CD14-positive monocyte (primary cell): ENCODE measurements at regions not wholly inside any gene's neighbourhood (a gene's known extent, or its start where the extent isn't known, plus 50 kb on each side); places are given as distances from the start of the nearest gene placed in this dataset.
"Not testable (repeated sequence)": the region's sequence is repeated elsewhere in the genome, so short reads cannot be mapped to it uniquely, and the experiment has no call there.

Experiments
- DNase-seq, 3 donors: peaks; one replicate each; pipeline ENCODE4 v3.0.0-alpha.2; 2011 to 2022
- H2AFZ ChIP-seq: 2 replicates; pipeline ENCODE4 v1.6.0; 2012; ENCODE audit warnings: mild to moderate bottlenecking, low read depth, low read length, inconsistent platforms; ENCODE audit not compliant: insufficient read depth, poor library complexity, severe bottlenecking
- H3K27ac ChIP-seq, 2 donors: 1 replicate in 1 of 2; 2 replicates in 1 of 2; pipeline ENCODE4 v1.5.1; 2012 to 2013; ENCODE audit warnings: low read length in 2 of 2, control low read depth in 1 of 2, inconsistent platforms in 1 of 2, low read depth in 1 of 2, mild to moderate bottlenecking in 1 of 2
- H3K27me3 ChIP-seq, 2 donors: one replicate each; pipeline versions ENCODE4 v1.6.0 to v1.6.1; 2011 to 2013; ENCODE audit warnings: low read length in 2 of 2; ENCODE audit not compliant: control insufficient read depth in 2 of 2, insufficient read depth in 2 of 2
- H3K36me3 ChIP-seq, 2 donors: replicated peaks in 1 of 2; 1 replicate in 1 of 2; 2 replicates in 1 of 2; pipeline versions ENCODE4 v1.5.1 to v1.6.1; 2012 to 2013; ENCODE audit warnings: low read length in 2 of 2, control low read depth in 1 of 2, inconsistent platforms in 1 of 2, mild to moderate bottlenecking in 1 of 2; ENCODE audit not compliant: insufficient read depth in 2 of 2, control insufficient read depth in 1 of 2
- H3K4me1 ChIP-seq, 2 donors: 1 replicate in 1 of 2; 2 replicates in 1 of 2; pipeline versions ENCODE4 v1.5.1 to v1.6.1; 2012 to 2013; ENCODE audit warnings: low read length in 2 of 2, control low read depth in 1 of 2, inconsistent platforms in 1 of 2, mild to moderate bottlenecking in 1 of 2, moderate library complexity in 1 of 2; ENCODE audit not compliant: insufficient read depth in 2 of 2, control insufficient read depth in 1 of 2
- H3K4me2 ChIP-seq: replicated peaks from 2 replicates; pipeline ENCODE3; 2012; ENCODE audit warnings: low read length, moderate library complexity, mild to moderate bottlenecking; ENCODE audit not compliant: poor library complexity, severe bottlenecking; ENCODE audit errors: extremely low read depth
- H3K4me3 ChIP-seq, 3 experiments: fragments of 200-600 bp in 1 of 3; sonication (generic) in 1 of 3; replicated peaks in 1 of 3; 1 replicate in 2 of 3; 2 replicates in 1 of 3; pipeline ENCODE4 v1.5.1; 2011 to 2013; ENCODE audit warnings: low read length in 3 of 3, mild to moderate bottlenecking in 3 of 3, control low read depth in 2 of 3, low read depth in 2 of 3, inconsistent platforms in 1 of 3, moderate library complexity in 1 of 3
- H3K79me2 ChIP-seq: 2 replicates; pipeline ENCODE4 v1.6.0; 2012; ENCODE audit warnings: mild to moderate bottlenecking, control low read depth, inconsistent platforms, low read length, moderate library complexity; ENCODE audit not compliant: insufficient read depth
- H3K9ac ChIP-seq: 2 replicates; pipeline ENCODE4 v1.6.0; 2017; ENCODE audit warnings: low read length, mild to moderate bottlenecking; ENCODE audit not compliant: insufficient read depth, poor library complexity, severe bottlenecking
- H3K9me3 ChIP-seq, 2 donors: replicated peaks in 1 of 2; 1 replicate in 1 of 2; 2 replicates in 1 of 2; pipeline versions ENCODE4 v1.5.1 to v1.6.1; 2012 to 2013; ENCODE audit warnings: low read length in 2 of 2, control low read depth in 1 of 2; ENCODE audit not compliant: control insufficient read depth in 1 of 2, insufficient read depth in 1 of 2
- H4K20me1 ChIP-seq: 2 replicates; pipeline ENCODE4 v1.6.0; 2012; ENCODE audit warnings: mild to moderate bottlenecking, low read length, control low read depth, moderate library complexity; ENCODE audit not compliant: insufficient read depth
- H3K27ac Mint-ChIP-seq, 7 donors: one replicate each; pipeline ENCODE4 v1.8.0; 2020; ENCODE audit warnings: mild to moderate bottlenecking in 7 of 7, mixed read lengths in 7 of 7, moderate library complexity in 6 of 7, inconsistent platforms in 2 of 7
- H3K27me3 Mint-ChIP-seq, 3 donors: one replicate each; pipeline ENCODE4 v1.8.0; 2021 to 2022; ENCODE audit warnings: low read depth in 3 of 3, mild to moderate bottlenecking in 3 of 3, mixed read lengths in 3 of 3, moderate library complexity in 3 of 3, inconsistent platforms in 1 of 3
- H3K36me3 Mint-ChIP-seq, 2 donors: one replicate each; pipeline ENCODE4 v1.8.0; 2020; ENCODE audit warnings: mixed read lengths in 2 of 2, inconsistent platforms in 1 of 2, mild to moderate bottlenecking in 1 of 2
- H3K4me1 Mint-ChIP-seq: one replicate; pipeline ENCODE4 v1.8.0; 2020; ENCODE audit warnings: mild to moderate bottlenecking, mixed read lengths
- H3K4me3 Mint-ChIP-seq, 2 donors: one replicate each; pipeline ENCODE4 v1.8.0; 2020; ENCODE audit warnings: mild to moderate bottlenecking in 2 of 2, mixed read lengths in 2 of 2, moderate library complexity in 1 of 2
- H3K9me3 Mint-ChIP-seq, 7 donors: one replicate each; pipeline ENCODE4 v1.8.0; 2020 to 2022; ENCODE audit warnings: mixed read lengths in 7 of 7, mild to moderate bottlenecking in 6 of 7, moderate library complexity in 6 of 7, inconsistent platforms in 2 of 7
- WGBS: methylation state at CpG from one replicate; pipeline ENCODE4 v1.1.5; 2013; ENCODE audit warnings: missing lambda C conversion rate; ENCODE audit not compliant: insufficient coverage; 5-methylcytosine and 5-hydroxymethylcytosine counted together
- intact Hi-C, 2 donors: fragments of 100-400 bp; cut with micrococcal nuclease; formaldehyde crosslinking; loops; one replicate each; pipeline versions ENCODE4 v1.15.0 to v1.15.1; 2023
- TF ChIP-seq, protein P1 (sequence below): fragments of 200-600 bp; IDR thresholded peaks from one replicate; pipeline ENCODE4 v1.8.0; 2022; ENCODE audit warnings: antibody characterized with exemption, mild to moderate bottlenecking

- no peaks in the 10 kb centered on the region for H3K36me3 Mint-ChIP-seq
- no peak overlapping the region for H3K4me3 Mint-ChIP-seq
- H3K9me3 Mint-ChIP-seq = peaks cover 0 to 4% (median 3%) of the 10 kb centered on the region in 7 donors
- no peak overlapping the region for H3K27ac Mint-ChIP-seq
- H3K9ac ChIP-seq = no peak overlapping the region
- H3K27me3 ChIP-seq = no peaks in the 10 kb centered on the region
- H3K36me3 ChIP-seq = no peaks in the 10 kb centered on the region
- no peak overlapping the region for H3K4me2 ChIP-seq
- no peak overlapping the region for H3K4me3 ChIP-seq
- peaks cover 0 to 1% (median 0%) of the 10 kb centered on the region in 3 donors for H3K27me3 Mint-ChIP-seq
- no peaks in the 10 kb centered on the region for H3K79me2 ChIP-seq
- H4K20me1 ChIP-seq = no peaks in the 10 kb centered on the region
- H2AFZ ChIP-seq = no peak overlapping the region
- no peak overlapping the region for H3K27ac ChIP-seq
- H3K4me1 ChIP-seq = no peaks in the 10 kb centered on the region
- intact Hi-C loops = no loop called here
- no peak for DNase-seq
- TF ChIP-seq, protein P1, sequence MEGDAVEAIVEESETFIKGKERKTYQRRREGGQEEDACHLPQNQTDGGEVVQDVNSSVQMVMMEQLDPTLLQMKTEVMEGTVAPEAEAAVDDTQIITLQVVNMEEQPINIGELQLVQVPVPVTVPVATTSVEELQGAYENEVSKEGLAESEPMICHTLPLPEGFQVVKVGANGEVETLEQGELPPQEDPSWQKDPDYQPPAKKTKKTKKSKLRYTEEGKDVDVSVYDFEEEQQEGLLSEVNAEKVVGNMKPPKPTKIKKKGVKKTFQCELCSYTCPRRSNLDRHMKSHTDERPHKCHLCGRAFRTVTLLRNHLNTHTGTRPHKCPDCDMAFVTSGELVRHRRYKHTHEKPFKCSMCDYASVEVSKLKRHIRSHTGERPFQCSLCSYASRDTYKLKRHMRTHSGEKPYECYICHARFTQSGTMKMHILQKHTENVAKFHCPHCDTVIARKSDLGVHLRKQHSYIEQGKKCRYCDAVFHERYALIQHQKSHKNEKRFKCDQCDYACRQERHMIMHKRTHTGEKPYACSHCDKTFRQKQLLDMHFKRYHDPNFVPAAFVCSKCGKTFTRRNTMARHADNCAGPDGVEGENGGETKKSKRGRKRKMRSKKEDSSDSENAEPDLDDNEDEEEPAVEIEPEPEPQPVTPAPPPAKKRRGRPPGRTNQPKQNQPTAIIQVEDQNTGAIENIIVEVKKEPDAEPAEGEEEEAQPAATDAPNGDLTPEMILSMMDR = no peak
- WGBS = 67% methylated on average over 3 of the region's 6 CpGs
- no peaks in the 10 kb centered on the region for H3K4me1 Mint-ChIP-seq
- H3K9me3 ChIP-seq = no peaks in the 10 kb centered on the region
These were observed 125.4 kb upstream of the ABCC4 start for GRCh38 chr13:95426631-95427030.

DNA sequence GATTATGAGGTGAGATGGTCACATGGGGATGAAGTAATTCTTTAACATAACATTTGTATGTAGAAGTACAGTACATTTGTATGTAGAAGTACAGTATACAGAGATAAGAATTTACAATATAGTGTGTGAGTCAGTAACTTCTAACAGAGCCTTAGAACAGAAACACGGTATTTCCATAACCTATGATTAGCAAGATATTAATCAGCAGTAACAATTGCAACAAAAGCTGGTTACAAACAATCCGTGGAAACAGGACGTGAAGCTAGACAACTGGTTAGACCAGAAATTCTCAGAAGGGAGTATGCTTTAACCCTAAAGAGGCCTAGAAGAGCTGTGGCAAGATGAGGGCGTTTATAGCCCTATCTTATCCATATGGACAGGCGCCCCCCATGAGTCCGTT is 122.0 kb upstream of the CLDN10 start:
- H3K4me1 Mint-ChIP-seq, H3K4me3 Mint-ChIP-seq, H3K27ac Mint-ChIP-seq, H3K4me1 ChIP-seq, H3K9ac ChIP-seq, H3K27me3 ChIP-seq, H3K4me3 ChIP-seq, H3K9me3 ChIP-seq, DNase-seq, H2AFZ ChIP-seq, H4K20me1 ChIP-seq, H3K4me2 ChIP-seq, H3K36me3 Mint-ChIP-seq, H3K79me2 ChIP-seq, H3K27me3 Mint-ChIP-seq, H3K9me3 Mint-ChIP-seq, intact Hi-C loops, H3K27ac ChIP-seq, H3K36me3 ChIP-seq: not testable (repeated sequence)
- no CpG with 5 or more reads among the region's 6 CpGs for WGBS
